ENCODE measurements at regions not wholly inside any gene's neighbourhood (a gene's known extent, or its start where the extent isn't known, plus 50 kb on each side); places are given as distances from the start of the nearest gene placed in this dataset.

DNA sequence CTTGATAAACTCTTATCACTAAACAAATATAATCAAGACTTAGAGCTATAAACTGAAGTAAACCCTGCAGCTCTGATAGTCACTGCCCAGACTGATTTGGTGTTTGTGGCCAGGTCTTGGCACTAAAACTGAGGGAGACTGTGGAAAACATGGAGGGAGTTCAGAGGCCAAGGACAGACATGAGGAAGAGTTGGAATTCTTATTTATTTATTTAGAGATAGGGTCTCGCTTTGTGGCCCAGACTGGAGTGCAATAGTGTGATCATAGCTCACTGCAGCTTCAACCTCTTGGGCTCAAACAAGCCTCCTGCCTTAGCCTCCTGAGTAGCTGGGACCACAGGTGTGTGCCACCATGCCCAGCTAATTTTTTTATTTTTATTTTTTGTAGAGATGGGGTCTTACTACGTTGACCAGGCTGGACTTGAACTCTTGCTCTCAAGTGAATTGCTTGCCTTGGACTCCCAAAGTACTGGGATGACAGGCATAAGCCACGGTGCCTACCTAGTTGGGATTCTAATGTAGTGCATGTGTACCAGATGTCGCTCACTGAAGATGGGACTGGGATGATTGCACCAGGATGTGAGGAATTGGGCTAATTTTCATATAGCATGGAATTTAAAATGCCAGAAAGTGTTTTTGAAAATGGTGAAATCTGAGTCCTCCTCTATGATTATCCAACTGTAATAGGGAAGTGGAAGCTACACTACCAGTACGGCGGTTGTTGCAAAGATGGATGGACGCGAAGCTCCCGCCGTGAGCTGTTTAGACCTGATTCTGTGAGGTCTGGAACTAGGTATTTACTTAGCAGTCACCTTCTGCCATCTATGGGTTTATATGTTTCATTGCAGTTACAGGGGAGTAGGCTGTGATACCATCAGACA lies 52.7 kb upstream of the CTLA4 start:
- no peak for TF ChIP-seq POLR2AphosphoS5 (IDR thresholded peaks at IDR 0.05)
- TF ChIP-seq CTCF (IDR thresholded peaks at IDR 0.05 in 8 of 11, conservative IDR thresholded peaks at IDR 0.05 in 3 of 11), result peak; percentile 67 to 92 (median 81)
- TF ChIP-seq POLR2A (IDR thresholded peaks at IDR 0.05), result no peak
